ENCODE measurements at regions not wholly inside any gene's neighbourhood (a gene's known extent, or its start where the extent isn't known, plus 50 kb on each side); places are given as distances from the start of the nearest gene placed in this dataset.

DNA sequence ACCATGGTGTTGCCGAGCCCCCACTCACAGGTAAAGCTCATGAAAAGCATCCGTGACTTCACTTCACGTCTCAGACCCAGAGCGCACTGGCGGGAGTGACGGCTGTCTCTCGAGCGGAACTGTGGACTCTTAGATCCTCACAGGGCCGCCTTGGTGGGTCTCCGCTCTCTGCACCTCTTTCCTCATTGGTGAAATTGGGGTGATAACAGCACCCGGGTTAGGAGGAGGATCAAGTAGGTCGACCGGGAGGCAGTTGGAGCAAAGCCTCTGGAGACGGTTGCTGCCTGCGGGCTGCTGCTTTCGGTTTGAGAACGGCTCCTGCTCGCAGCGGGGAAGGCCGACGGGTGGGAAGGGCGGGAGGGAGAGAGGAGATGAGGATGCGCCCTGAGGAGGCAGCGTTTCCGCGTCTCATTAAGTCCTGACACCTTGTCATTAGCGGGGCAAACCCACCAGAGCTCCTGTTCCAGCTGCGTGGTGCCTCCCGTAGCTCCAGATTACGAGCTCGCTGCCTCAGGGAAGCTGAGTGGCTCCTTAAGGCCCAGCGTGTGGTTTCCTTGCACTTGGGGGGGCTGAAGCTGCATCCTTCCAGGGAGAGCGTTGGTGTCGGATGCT, 51.9 kb upstream of the CFAP46 start:
- TF ChIP-seq EP300 (IDR thresholded peaks at IDR 0.05) = no peak
- TF ChIP-seq SMC3 (IDR thresholded peaks at IDR 0.05) = no peak
- TF ChIP-seq, protein P1, sequence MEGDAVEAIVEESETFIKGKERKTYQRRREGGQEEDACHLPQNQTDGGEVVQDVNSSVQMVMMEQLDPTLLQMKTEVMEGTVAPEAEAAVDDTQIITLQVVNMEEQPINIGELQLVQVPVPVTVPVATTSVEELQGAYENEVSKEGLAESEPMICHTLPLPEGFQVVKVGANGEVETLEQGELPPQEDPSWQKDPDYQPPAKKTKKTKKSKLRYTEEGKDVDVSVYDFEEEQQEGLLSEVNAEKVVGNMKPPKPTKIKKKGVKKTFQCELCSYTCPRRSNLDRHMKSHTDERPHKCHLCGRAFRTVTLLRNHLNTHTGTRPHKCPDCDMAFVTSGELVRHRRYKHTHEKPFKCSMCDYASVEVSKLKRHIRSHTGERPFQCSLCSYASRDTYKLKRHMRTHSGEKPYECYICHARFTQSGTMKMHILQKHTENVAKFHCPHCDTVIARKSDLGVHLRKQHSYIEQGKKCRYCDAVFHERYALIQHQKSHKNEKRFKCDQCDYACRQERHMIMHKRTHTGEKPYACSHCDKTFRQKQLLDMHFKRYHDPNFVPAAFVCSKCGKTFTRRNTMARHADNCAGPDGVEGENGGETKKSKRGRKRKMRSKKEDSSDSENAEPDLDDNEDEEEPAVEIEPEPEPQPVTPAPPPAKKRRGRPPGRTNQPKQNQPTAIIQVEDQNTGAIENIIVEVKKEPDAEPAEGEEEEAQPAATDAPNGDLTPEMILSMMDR (IDR thresholded peaks at IDR 0.05) = no peak
- no peak for TF ChIP-seq MAFK (IDR thresholded peaks at IDR 0.05; ENCODE audit: partially characterized antibody)
- TF ChIP-seq, protein P2, sequence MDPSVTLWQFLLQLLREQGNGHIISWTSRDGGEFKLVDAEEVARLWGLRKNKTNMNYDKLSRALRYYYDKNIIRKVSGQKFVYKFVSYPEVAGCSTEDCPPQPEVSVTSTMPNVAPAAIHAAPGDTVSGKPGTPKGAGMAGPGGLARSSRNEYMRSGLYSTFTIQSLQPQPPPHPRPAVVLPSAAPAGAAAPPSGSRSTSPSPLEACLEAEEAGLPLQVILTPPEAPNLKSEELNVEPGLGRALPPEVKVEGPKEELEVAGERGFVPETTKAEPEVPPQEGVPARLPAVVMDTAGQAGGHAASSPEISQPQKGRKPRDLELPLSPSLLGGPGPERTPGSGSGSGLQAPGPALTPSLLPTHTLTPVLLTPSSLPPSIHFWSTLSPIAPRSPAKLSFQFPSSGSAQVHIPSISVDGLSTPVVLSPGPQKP (IDR thresholded peaks at IDR 0.05; ENCODE audit: low read depth, low read length) = no peak
- TF ChIP-seq POLR2A (IDR thresholded peaks at IDR 0.05; ENCODE audit: low read length) = no peak
- no peak for TF ChIP-seq RAD21 (conservative IDR thresholded peaks at IDR 0.05 in 1 of 2, IDR thresholded peaks at IDR 0.05 in 1 of 2)
- TF ChIP-seq KDM1A (IDR thresholded peaks at IDR 0.05; ENCODE audit: low read depth) = no peak
- TF ChIP-seq, protein P3, sequence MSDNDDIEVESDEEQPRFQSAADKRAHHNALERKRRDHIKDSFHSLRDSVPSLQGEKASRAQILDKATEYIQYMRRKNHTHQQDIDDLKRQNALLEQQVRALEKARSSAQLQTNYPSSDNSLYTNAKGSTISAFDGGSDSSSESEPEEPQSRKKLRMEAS (IDR thresholded peaks at IDR 0.05) = no peak
- TF ChIP-seq EHMT2 (IDR thresholded peaks at IDR 0.05; ENCODE audit: low read depth) = no peak
- no peak for TF ChIP-seq JUN (IDR thresholded peaks at IDR 0.05)

All from A549 (cell line).